SU-DHL-6 (cell line): ENCODE measurements at regions not wholly inside any gene's neighbourhood (a gene's known extent, or its start where the extent isn't known, plus 50 kb on each side); places are given as distances from the start of the nearest gene placed in this dataset.

Source experiments
- H2AFZ ChIP-seq: fragments of 200-600 bp; sonication (generic); 2 replicates; pipeline ENCODE4 v1.6.1; 2014; ENCODE audit warnings: low read depth, mild to moderate bottlenecking, moderate library complexity, mixed read lengths, antibody characterized with exemption, low read length; ENCODE audit not compliant: severe bottlenecking
- H3F3A ChIP-seq: fragments of 200-600 bp; shearing (Covaris generic); 2 replicates; pipeline ENCODE4 v1.6.0; 2016; ENCODE audit warnings: antibody characterized with exemption, mild to moderate bottlenecking; ENCODE audit not compliant: insufficient read depth
- H3K27ac ChIP-seq: fragments of 200-600 bp; sonication (generic); 2 replicates; pipeline ENCODE4 v1.5.1; 2016; ENCODE audit warnings: low read depth, mild to moderate bottlenecking, low read length, moderate library complexity, mixed read lengths
- H3K27me3 ChIP-seq: fragments of 200-600 bp; sonication (generic), shearing (Covaris generic); 2 replicates; pipeline ENCODE4 v1.6.0; 2014; ENCODE audit warnings: mild to moderate bottlenecking, low read length
- H3K36me3 ChIP-seq: fragments of 200-600 bp; sonication (generic); 2 replicates; pipeline ENCODE4 v1.6.1; 2014; ENCODE audit warnings: mild to moderate bottlenecking, low read length, mixed read lengths
- H3K4me2 ChIP-seq: fragments of 300-600, 200-600 bp; shearing (Covaris generic), sonication (generic); 2 replicates; pipeline ENCODE4 v1.6.0; 2014; ENCODE audit warnings: low read length, low read depth, mild to moderate bottlenecking; ENCODE audit not compliant: poor library complexity, severe bottlenecking
- H3K4me3 ChIP-seq: fragments of 200-600 bp; sonication (generic); 2 replicates; pipeline ENCODE4 v1.5.1; 2014; ENCODE audit warnings: antibody characterized with exemption, low read length, mild to moderate bottlenecking, mixed read lengths; ENCODE audit not compliant: insufficient read depth, poor library complexity, severe bottlenecking
- H3K79me2 ChIP-seq: fragments of 200-600 bp; sonication (generic); 2 replicates; pipeline ENCODE4 v1.6.1; 2014; ENCODE audit warnings: mild to moderate bottlenecking, low read length, moderate library complexity; ENCODE audit not compliant: insufficient read depth
- H3K9ac ChIP-seq: fragments of 200-600 bp; sonication (generic); 2 replicates; pipeline ENCODE4 v1.7.0; 2014; ENCODE audit warnings: mild to moderate bottlenecking, low read length
- H3K9me2 ChIP-seq: fragments of 200-600 bp; sonication (generic); replicated peaks from 2 replicates; pipeline ENCODE4 v1.6.1; 2014; ENCODE audit warnings: low read length; ENCODE audit not compliant: insufficient read depth
- H3K9me3 ChIP-seq: fragments of 200-600 bp; sonication (generic); 2 replicates; pipeline ENCODE4 v1.6.1; 2014; ENCODE audit warnings: low read length, mixed read lengths; ENCODE audit not compliant: insufficient read depth
- H4K20me1 ChIP-seq: fragments of 200-600 bp; sonication (generic); 2 replicates; pipeline ENCODE4 v1.6.1; 2014; ENCODE audit warnings: low read depth, mild to moderate bottlenecking, antibody characterized with exemption, low read length, moderate library complexity, mixed read lengths
- EZH2phosphoT487 ChIP-seq: fragments of 200-600 bp; sonication (generic), shearing (Covaris generic); conservative IDR thresholded peaks from 2 replicates; pipeline ENCODE4 v1.6.1; 2018; ENCODE audit warnings: mild to moderate bottlenecking, antibody characterized with exemption, low read length, moderate library complexity, mixed read lengths
- TF ChIP-seq, protein P1 (sequence below): fragments of 200-600 bp; sonication (generic); IDR thresholded peaks from one replicate; pipeline ENCODE4 v1.5.1; 2017; ENCODE audit warnings: antibody characterized with exemption, mild to moderate bottlenecking, low read length, moderate library complexity; ENCODE audit not compliant: insufficient read depth, poor library complexity, severe bottlenecking

GRCh38 chr5:57805732-57806131 is 323.1 kb upstream of the ACTBL2 start:
- H3K27ac ChIP-seq: no peak overlapping the region
- no peaks in the 10 kb centered on the region for H3K36me3 ChIP-seq
- no peaks in the 10 kb centered on the region for H3K79me2 ChIP-seq
- no peaks in the 10 kb centered on the region for H3K27me3 ChIP-seq
- H3K4me3 ChIP-seq: no peak overlapping the region
- no peak overlapping the region for H2AFZ ChIP-seq
- no peaks in the 10 kb centered on the region for H3K9me2 ChIP-seq
- H4K20me1 ChIP-seq: no peaks in the 10 kb centered on the region
- H3F3A ChIP-seq: no peaks in the 10 kb centered on the region
- H3K9me3 ChIP-seq: no peaks in the 10 kb centered on the region
- TF ChIP-seq, protein P1, sequence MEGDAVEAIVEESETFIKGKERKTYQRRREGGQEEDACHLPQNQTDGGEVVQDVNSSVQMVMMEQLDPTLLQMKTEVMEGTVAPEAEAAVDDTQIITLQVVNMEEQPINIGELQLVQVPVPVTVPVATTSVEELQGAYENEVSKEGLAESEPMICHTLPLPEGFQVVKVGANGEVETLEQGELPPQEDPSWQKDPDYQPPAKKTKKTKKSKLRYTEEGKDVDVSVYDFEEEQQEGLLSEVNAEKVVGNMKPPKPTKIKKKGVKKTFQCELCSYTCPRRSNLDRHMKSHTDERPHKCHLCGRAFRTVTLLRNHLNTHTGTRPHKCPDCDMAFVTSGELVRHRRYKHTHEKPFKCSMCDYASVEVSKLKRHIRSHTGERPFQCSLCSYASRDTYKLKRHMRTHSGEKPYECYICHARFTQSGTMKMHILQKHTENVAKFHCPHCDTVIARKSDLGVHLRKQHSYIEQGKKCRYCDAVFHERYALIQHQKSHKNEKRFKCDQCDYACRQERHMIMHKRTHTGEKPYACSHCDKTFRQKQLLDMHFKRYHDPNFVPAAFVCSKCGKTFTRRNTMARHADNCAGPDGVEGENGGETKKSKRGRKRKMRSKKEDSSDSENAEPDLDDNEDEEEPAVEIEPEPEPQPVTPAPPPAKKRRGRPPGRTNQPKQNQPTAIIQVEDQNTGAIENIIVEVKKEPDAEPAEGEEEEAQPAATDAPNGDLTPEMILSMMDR: no peak
- no peak for TF ChIP-seq EZH2phosphoT487
- H3K9ac ChIP-seq: no peak overlapping the region
- H3K4me2 ChIP-seq: no peak overlapping the region

- Histone ChIP-seq H4K20me1 (no peaks in the 10 kb centered on the region), H3K36me3 (no peaks in the 10 kb centered on the region), H3K9me3 (no peaks in the 10 kb centered on the region), H3K79me2 (no peaks in the 10 kb centered on the region), H3K9ac (no peak overlapping the region), H2AFZ (no peak overlapping the region), H3K27me3 (no peaks in the 10 kb centered on the region), H3K27ac (no peak overlapping the region), H3K4me3 (no peak overlapping the region), H3K4me2 (no peak overlapping the region), H3K9me2 (no peaks in the 10 kb centered on the region), H3F3A (no peaks in the 10 kb centered on the region)
- TF ChIP-seq, protein P1: no peak
- no peak for TF ChIP-seq EZH2phosphoT487
Measured at GRCh38 chr5:57805170-57805569, 322.6 kb upstream of the ACTBL2 start.

DNA sequence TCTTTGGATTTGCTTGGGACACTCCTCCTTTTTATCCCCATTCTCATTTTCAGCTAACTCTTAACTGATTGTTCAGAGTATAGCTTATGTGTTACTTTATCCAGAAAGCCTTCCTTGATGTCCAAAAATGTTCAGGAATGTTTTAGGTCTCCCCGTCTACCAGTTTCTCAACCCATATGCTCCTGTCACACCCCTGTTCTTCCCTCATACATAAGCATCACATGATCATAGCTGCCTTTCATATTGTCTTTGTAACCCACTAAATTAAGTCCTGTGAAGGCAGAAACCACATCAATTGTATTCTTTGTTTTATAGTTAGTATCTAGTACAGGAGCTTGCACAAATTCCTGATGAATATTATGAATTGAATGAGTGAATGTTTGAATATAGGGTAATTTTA is 321.9 kb upstream of the ACTBL2 start:
- Histone ChIP-seq H3F3A (no peaks in the 10 kb centered on the region), H3K79me2 (no peaks in the 10 kb centered on the region), H2AFZ (no peak overlapping the region), H3K9me3 (no peaks in the 10 kb centered on the region), H3K36me3 (no peaks in the 10 kb centered on the region), H3K27me3 (no peaks in the 10 kb centered on the region), H3K4me3 (no peak overlapping the region), H3K9me2 (no peaks in the 10 kb centered on the region), H4K20me1 (no peaks in the 10 kb centered on the region), H3K27ac (no peak overlapping the region), H3K4me2 (no peak overlapping the region), H3K9ac (no peak overlapping the region)
- TF ChIP-seq, protein P1: no peak
- no peak for TF ChIP-seq EZH2phosphoT487

GRCh38 chr5:57804007-57804444 is 321.4 kb upstream of the ACTBL2 start:
- no peaks in the 10 kb centered on the region for H3F3A ChIP-seq
- H3K4me2 ChIP-seq: no peak overlapping the region
- TF ChIP-seq EZH2phosphoT487: no peak
- TF ChIP-seq, protein P1: no peak
- no peaks in the 10 kb centered on the region for H4K20me1 ChIP-seq
- H3K9me2 ChIP-seq: no peaks in the 10 kb centered on the region
- no peak overlapping the region for H2AFZ ChIP-seq
- no peaks in the 10 kb centered on the region for H3K36me3 ChIP-seq
- H3K27me3 ChIP-seq: no peaks in the 10 kb centered on the region
- H3K27ac ChIP-seq: no peak overlapping the region
- no peaks in the 10 kb centered on the region for H3K79me2 ChIP-seq
- no peak overlapping the region for H3K9ac ChIP-seq
- H3K4me3 ChIP-seq: no peak overlapping the region
- H3K9me3 ChIP-seq: no peaks in the 10 kb centered on the region
